Limb (tissue), 2 donors: ENCODE measurements at regions not wholly inside any gene's neighbourhood (a gene's known extent, or its start where the extent isn't known, plus 50 kb on each side); places are given as distances from the start of the nearest gene placed in this dataset.

ENCODE experiments used
- DNase-seq, 2 donors: peaks; one replicate each; pipeline ENCODE4 v3.0.0-alpha.2; 2016; ENCODE audit errors: extremely low spot score in 2 of 2

GRCh38 chr1:29743264-29743663 lies 506.9 kb downstream of the PTPRU start:
- no peak for DNase-seq

- DNase-seq = no peak
Measured at GRCh38 chr1:29739176-29739575, 502.9 kb downstream of the PTPRU start.

DNA sequence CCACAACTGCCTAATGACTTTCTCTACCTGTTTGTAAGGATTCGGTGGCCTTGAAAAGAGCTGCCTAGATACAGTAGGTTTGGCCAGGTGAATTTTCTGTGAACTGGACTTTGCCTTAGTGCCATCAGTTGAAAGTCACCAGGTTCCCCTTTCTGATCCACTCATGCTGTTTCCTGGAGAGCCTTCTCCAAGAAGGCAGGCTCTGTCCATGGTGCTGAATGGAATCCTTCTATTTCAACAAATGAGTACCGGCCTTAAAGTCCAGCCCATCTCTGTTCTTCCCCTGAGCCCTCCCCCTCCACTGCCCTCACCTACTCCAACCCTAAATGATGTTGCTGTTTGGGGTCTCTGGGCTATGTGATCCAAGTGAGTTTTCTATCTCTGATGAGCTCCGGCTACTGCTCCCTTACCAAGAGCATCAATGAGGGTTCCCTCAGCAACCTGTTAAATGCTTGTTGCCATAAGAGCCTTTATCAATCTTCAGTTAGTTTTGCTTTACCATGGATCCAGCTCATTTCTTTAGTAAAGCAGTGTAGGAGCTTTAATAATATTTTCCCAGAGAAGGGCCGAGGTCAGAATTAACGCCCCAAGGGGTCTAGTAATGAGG lies 500.4 kb downstream of the PTPRU start:
- peak; percentile 24 to 52 for DNase-seq

DNA sequence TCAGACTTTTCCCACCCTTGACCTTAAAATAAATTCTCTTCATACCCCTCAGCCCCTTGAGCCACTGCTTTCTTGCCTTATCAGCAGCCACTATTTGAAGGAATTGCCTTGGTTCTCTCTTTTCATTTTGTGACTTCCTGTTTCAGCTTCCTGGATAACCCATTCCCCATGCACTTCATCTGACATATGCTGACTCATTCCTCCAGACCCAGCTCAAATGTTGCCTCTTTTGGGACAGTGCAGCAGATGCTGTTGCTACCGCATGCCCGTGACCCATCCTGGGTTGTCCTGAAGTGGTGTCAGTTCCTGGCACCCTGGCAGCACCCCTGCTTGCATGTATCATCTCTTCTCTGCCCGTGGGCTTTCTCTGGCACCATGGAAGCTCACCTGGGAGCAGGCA lies 496.1 kb downstream of the PTPRU start:
- DNase-seq = no peak

- no peak for DNase-seq
Measured at GRCh38 chr1:29730623-29731022, 494.3 kb downstream of the PTPRU start.

DNA sequence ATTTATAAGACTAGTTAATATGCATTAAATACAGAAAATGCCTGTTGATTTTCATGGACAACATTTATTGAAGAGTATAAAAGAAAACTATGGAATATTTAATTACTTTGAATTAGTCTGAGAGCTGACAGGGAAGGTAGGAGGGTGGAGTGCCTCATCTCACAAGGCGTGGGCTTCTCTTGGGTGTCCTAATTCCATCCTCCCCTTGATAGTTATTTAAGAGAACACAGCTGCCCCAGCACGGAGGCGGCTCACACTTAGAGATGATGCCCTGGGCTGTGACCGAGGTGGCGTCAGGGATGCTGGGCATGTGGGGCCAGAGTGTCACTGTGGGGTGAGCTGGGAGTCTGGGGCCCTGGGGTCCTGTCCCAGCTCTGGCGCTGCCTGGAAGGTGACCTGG lies 493.0 kb downstream of the PTPRU start:
- no peak for DNase-seq

GRCh38 chr1:29728703-29729102 lies 492.4 kb downstream of the PTPRU start:
- no peak for DNase-seq

- no peak for DNase-seq
Measured at GRCh38 chr1:29725262-29725661, 488.9 kb downstream of the PTPRU start.

DNA sequence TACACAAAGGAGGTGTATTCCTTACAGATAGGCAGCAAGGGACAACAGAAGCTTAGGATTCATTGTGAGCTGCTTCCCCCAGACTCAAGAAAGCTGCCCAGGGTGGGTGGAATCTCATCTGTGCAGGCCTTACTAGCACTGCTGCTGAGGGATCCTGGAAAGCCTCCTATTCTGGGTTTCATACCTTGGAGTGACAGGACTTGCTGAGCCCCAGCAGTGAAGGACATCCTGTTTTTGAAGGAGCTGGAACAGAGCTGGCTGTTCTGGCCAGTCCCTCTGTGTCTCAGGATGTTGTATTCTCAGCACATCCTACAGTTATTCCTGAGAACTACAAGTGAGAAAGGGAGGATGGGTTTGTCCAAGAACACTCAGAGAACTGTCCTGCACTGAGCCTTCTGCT lies 486.3 kb downstream of the PTPRU start:
- no peak for DNase-seq

GRCh38 chr1:29719253-29719652 lies 482.9 kb downstream of the PTPRU start:
- no peak for DNase-seq

- DNase-seq = no peak
Measured at GRCh38 chr1:29718791-29719190, 482.5 kb downstream of the PTPRU start.

- DNase-seq = no peak
Measured at GRCh38 chr1:29716306-29716705, 480.0 kb downstream of the PTPRU start.

DNA sequence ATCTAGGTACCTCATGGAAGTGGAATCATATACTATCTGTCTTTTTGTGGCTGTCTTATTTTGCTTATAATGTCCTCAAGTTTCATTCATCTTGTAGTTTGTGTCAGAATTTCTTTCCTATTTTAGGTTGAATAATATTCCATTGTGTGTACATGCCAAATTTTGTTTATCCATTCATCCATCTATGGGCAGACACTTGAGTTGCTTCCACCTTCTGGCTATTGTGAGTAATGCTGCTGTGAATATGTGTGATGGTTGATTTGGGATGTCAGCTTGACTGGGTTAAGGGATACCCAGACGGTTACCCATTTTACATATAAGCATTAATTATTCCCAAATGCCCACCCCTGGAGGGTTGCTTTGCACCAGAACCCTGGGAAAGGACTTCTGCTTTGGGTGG lies 477.5 kb downstream of the PTPRU start:
- DNase-seq = no peak

DNA sequence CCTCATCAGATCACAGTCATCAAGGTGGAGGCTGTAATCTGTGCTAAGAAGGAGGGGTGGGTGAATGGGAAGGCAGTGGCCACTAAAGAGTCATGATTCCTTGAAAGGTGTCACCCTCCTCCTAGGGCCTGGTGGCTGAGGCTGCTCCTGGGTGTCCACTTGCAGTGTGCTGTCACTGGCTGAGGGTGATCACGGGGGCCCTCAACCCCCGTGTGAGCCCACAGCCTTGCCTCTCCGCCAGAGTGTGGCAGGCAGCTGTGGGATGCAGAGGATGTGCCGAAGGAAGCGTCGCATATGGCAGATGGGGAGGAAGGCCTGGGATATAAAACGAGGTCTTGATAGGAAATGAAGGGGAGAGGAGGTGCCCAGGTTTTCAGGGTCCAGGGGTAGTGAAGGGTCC lies 476.5 kb downstream of the PTPRU start:
- no peak for DNase-seq

DNA sequence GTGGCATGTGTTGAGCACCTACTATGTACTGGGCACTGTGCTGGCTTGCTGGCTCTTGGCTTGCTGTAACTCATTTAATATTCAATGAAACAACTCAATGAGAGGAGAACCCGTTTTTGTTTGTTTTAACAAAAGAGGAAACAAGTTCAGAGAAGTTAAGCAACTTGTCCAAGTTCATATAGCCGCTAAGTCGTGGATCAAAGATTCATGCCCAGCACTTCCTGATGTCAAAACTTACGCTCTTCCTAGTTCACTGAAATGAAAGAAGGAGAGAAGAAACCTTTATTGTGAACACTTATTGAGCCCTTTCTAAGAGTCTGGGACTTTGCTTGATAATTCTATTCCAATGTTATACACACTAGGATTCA lies 475.9 kb downstream of the PTPRU start:
- no peak for DNase-seq

DNA sequence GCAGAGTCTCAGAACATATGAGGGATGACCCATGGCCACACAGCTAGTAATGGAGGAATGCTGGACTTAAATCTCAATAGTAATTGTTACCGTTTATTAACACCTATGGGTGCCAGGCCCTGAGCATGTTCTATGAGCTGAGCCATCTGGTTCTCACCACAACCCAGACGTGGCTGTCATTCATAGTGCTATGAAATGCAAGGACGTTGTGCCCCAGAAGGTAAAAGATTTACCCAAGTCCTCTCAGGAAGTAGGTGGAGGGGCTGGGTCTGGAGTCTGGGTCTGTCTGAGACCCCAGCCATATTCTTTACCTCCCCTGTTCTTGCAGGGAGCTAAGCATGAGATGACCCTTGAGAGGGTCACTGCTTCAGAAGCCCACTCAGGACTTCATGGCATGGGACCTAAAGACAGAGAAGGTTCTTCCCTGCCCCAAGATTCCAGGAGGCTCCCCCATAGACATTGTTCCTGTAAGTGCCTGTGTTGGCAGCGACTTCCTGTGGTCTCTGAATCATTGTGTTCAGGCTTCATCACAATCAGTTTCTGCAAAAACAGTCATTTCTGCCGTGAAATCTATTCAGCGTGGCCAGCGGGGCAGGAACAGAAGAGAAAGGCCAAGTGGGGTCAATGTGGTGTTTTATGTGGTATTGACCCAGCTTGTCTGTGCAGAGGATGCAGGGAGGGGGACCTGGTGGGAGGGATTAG lies 475.4 kb downstream of the PTPRU start:
- no peak for DNase-seq

GRCh38 chr1:29709704-29710280 lies 473.5 kb downstream of the PTPRU start:
- peak in 1 of 2 donors; percentile 37 for DNase-seq

GRCh38 chr1:29708796-29709703 lies 472.7 kb downstream of the PTPRU start:
- DNase-seq = peak; percentile 33 to 55

GRCh38 chr1:29708381-29708780 lies 472.1 kb downstream of the PTPRU start:
- no peak for DNase-seq

DNA sequence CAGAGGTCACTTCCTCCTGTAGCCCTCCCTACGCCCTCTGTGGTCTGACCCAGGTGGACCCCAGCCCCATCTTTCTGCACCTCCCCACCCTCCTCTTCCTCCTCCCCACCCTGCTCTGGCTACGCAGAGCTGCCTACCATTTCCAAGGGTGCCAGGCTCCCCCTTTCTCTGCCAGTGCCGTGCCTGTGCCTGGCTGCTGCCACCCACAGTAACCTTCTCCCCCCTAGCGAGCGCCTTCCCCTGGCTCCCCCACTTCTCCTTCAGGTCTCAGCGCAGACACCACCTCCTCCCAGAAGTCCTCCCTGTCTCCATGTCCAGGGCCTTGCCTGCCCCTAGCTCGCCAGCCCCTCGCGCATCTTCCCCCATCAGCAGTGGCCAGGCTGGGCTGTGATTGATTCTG lies 471.5 kb downstream of the PTPRU start:
- DNase-seq = no peak

- peak; percentile 8 to 82 for DNase-seq
Measured at GRCh38 chr1:29706936-29707335, 470.6 kb downstream of the PTPRU start.

DNA sequence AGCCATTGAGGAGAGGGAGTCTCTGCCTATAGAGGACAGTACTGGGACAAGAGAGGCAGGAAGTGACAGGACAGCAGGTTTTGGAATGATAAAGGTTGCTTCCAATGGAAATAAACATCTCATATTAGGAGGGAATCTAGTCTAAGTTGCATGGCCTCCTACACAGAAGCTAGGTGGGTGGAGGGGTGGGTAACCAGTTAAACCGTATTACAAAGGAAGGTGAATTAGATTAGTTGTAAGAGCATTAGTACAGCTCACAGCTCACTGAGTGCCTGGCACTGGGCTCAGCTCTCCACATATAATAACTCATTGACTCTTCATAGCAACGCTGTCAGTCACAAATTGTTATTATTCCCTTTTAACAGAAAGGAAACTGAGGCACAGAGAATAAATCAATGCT lies 468.1 kb downstream of the PTPRU start:
- DNase-seq = no peak
